ENCODE measurements at regions not wholly inside any gene's neighbourhood (a gene's known extent, or its start where the extent isn't known, plus 50 kb on each side); places are given as distances from the start of the nearest gene placed in this dataset.

- TF ChIP-seq CTCF (IDR thresholded peaks at IDR 0.05), result no peak
- TF ChIP-seq POLR2A (IDR thresholded peaks at IDR 0.05), result no peak
Observed at GRCh38 chr10:20474064-20474463, 423.0 kb downstream of the NEBL start.

Data from right lobe of liver (tissue), 4 donors.